RWPE1 (cell line): ENCODE measurements at regions not wholly inside any gene's neighbourhood (a gene's known extent, or its start where the extent isn't known, plus 50 kb on each side); places are given as distances from the start of the nearest gene placed in this dataset.

Experiments
- CTCF ChIA-PET: fragments of 350-600 bp; sonication (Branson Sonifier 250); formaldehyde crosslinking; extraction: SDS; loops from one replicate; lab custom pipeline; 2021; lab: Yijun Ruan, JAX
- POLR2A ChIA-PET: fragments of 400-600 bp; formaldehyde crosslinking; extraction: SDS; loops from one replicate; lab custom pipeline; 2020; ENCODE audit warnings: antibody characterized with exemption; ENCODE audit not compliant: low non-redundant PET; lab: Yijun Ruan, JAX
- DNase-seq: peaks from one replicate; pipeline ENCODE4 v3.0.0; 2012; ENCODE audit warnings: low spot score
- H3K27ac ChIP-seq: fragments of 450-650 bp; 2 replicates; pipeline ENCODE4 v1.5.1; 2017
- CTCF ChIP-seq: fragments of 450-650 bp; conservative IDR thresholded peaks from 2 replicates; pipeline ENCODE4 v1.5.1; 2017; ENCODE audit warnings: low read depth, mild to moderate bottlenecking

GRCh38 chr7:125563964-125564529 lies 634.4 kb upstream of the POT1 start:
- no peak overlapping the region for H3K27ac ChIP-seq
- ChIA-PET POLR2A (no interaction called here), CTCF (interaction anchor here (0.7 kb wide), 2 partner anchors 203 to 644 kb away, joined by 3 read pairs; no protein-coding TSS in a partner anchor)
- no peak for DNase-seq
- no peak for TF ChIP-seq CTCF

- CTCF ChIA-PET, result no interaction called here
- POLR2A ChIA-PET, result no interaction called here
- no peak for DNase-seq
- no peak for TF ChIP-seq CTCF
- no peak overlapping the region for H3K27ac ChIP-seq
Observed at GRCh38 chr7:125563557-125563956, 633.9 kb upstream of the POT1 start.

- ChIA-PET CTCF (no interaction called here), POLR2A (no interaction called here)
- no peak for DNase-seq
- no peak overlapping the region for H3K27ac ChIP-seq
- TF ChIP-seq CTCF, result no peak
Observed at GRCh38 chr7:125561006-125561405, 631.4 kb upstream of the POT1 start.

GRCh38 chr7:125559921-125560320 lies 630.3 kb upstream of the POT1 start:
- no peak for DNase-seq
- ChIA-PET POLR2A (no interaction called here), CTCF (no interaction called here)
- no peak overlapping the region for H3K27ac ChIP-seq
- TF ChIP-seq CTCF, result no peak

- CTCF ChIA-PET, result no interaction called here
- no peak for DNase-seq
- no peak overlapping the region for H3K27ac ChIP-seq
- POLR2A ChIA-PET, result no interaction called here
- TF ChIP-seq CTCF, result no peak
Observed at GRCh38 chr7:125555916-125556315, 626.3 kb upstream of the POT1 start.

- no peak for TF ChIP-seq CTCF
- POLR2A ChIA-PET, result no interaction called here
- H3K27ac ChIP-seq, result no peak overlapping the region
- DNase-seq, result no peak
- CTCF ChIA-PET, result no interaction called here
Observed at GRCh38 chr7:125551008-125551407, 621.4 kb upstream of the POT1 start.
